Tibial nerve (tissue), 4 donors: ENCODE measurements at regions not wholly inside any gene's neighbourhood (a gene's known extent, or its start where the extent isn't known, plus 50 kb on each side); places are given as distances from the start of the nearest gene placed in this dataset.

ENCODE experiments used
- DNase-seq, 2 donors: peaks; one replicate each; pipeline ENCODE4 v3.0.0-alpha.2; 2019; ENCODE audit warnings: low spot score in 2 of 2
- H3K27ac ChIP-seq, 4 donors: fragments of 200-600 bp; sonication (generic) in 3 of 4; one replicate each; pipeline ENCODE4 v1.5.1; 2017 to 2019; ENCODE audit warnings: mild to moderate bottlenecking in 1 of 4
- H3K27me3 ChIP-seq, 2 donors: fragments of 200-600 bp; sonication (generic) in 1 of 2; one replicate each; pipeline versions ENCODE4 v1.5.1 to v1.6.0; 2017 to 2019
- H3K36me3 ChIP-seq, 3 donors: fragments of 200-600 bp; sonication (generic); one replicate each; pipeline ENCODE4 v1.5.1; 2018 to 2019
- H3K4me1 ChIP-seq, 4 donors: fragments of 200-600 bp; sonication (generic) in 3 of 4; one replicate each; pipeline ENCODE4 v1.5.1; 2017 to 2019
- H3K4me3 ChIP-seq, 4 donors: fragments of 200-600 bp; sonication (generic) in 3 of 4; one replicate each; pipeline ENCODE4 v1.5.1; 2017 to 2019; ENCODE audit warnings: mild to moderate bottlenecking in 1 of 4, moderate library complexity in 1 of 4
- H3K9me3 ChIP-seq, 4 donors: fragments of 200-600 bp; sonication (generic) in 3 of 4; one replicate each; pipeline ENCODE4 v1.5.1; 2017 to 2019
- EP300 ChIP-seq, 2 donors: sonication (generic); formaldehyde crosslinking; IDR thresholded peaks; one replicate each; pipeline ENCODE4 v1.6.1; 2017; ENCODE audit warnings: antibody characterized with exemption in 2 of 2, mild to moderate bottlenecking in 1 of 2
- POLR2A ChIP-seq, 2 donors: fragments of 450-650 bp; IDR thresholded peaks; one replicate each; pipeline ENCODE4 v1.6.1; 2017; ENCODE audit warnings: antibody characterized with exemption in 2 of 2, mild to moderate bottlenecking in 2 of 2, moderate library complexity in 2 of 2
- WGBS, 2 donors: methylation state at CpG; one replicate each; pipeline ENCODE4 v1.1.5; 2018; 5-methylcytosine and 5-hydroxymethylcytosine counted together
- TF ChIP-seq, protein P1 (sequence below), 5 experiments: fragments of 200-600 bp in 3 of 5; fragments of 450-650 bp in 2 of 5; sonication (generic) in 3 of 5; IDR thresholded peaks; one replicate each; pipeline ENCODE4 v1.5.1; 2016 to 2019; ENCODE audit warnings: antibody characterized with exemption in 5 of 5, mild to moderate bottlenecking in 3 of 5, moderate library complexity in 2 of 5

DNA sequence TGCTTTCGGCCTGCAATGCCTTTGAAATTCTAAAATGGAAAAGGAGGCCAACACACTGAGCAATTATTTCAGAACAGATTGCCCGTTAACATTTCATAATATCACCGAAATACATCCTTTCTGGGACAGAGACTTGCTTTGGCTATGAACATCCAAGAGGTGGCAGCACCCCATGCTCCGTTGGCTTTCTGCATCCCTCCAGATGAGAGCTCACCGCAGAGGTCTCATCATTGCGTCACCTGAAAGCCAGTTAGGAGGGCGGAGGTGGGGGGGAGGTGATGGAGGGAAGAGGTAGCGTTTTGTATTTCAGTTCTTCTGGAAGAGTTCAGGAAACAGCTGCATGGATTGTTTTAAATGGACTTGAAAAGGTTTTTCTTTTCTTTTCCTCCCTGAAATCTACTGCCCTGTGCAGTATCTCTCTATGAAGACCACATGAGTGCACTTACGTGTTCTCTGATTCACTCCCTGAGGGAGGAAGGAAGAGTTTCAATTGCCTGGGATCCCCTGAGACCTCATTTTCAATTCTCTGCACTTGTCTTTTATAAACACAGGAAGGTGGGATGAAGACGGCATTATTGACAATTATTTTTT, 166.8 kb upstream of the PGRMC2 start:
- 8 to 10% methylated on average over 10 of the region's 10 CpGs for WGBS, 2 donors
- TF ChIP-seq POLR2A (IDR thresholded peaks at IDR 0.05) (no peak), EP300 (IDR thresholded peaks at IDR 0.05) (peak; percentile 28 to 81)
- TF ChIP-seq, protein P1, sequence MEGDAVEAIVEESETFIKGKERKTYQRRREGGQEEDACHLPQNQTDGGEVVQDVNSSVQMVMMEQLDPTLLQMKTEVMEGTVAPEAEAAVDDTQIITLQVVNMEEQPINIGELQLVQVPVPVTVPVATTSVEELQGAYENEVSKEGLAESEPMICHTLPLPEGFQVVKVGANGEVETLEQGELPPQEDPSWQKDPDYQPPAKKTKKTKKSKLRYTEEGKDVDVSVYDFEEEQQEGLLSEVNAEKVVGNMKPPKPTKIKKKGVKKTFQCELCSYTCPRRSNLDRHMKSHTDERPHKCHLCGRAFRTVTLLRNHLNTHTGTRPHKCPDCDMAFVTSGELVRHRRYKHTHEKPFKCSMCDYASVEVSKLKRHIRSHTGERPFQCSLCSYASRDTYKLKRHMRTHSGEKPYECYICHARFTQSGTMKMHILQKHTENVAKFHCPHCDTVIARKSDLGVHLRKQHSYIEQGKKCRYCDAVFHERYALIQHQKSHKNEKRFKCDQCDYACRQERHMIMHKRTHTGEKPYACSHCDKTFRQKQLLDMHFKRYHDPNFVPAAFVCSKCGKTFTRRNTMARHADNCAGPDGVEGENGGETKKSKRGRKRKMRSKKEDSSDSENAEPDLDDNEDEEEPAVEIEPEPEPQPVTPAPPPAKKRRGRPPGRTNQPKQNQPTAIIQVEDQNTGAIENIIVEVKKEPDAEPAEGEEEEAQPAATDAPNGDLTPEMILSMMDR (IDR thresholded peaks at IDR 0.05), result peak; percentile 68 to 85 (median 80)
- Histone ChIP-seq H3K4me3 (no peak overlapping the region), H3K27me3 (no peaks in the 10 kb centered on the region), H3K27ac (peak overlapping the region in 1 of 4 donors; percentile 46), H3K4me1 (peaks cover 0 to 20% (median 0%) of the 10 kb centered on the region in 4 donors), H3K9me3 (no peaks in the 10 kb centered on the region), H3K36me3 (no peaks in the 10 kb centered on the region)
- DNase-seq, result peak; percentile 75 to 80

DNA sequence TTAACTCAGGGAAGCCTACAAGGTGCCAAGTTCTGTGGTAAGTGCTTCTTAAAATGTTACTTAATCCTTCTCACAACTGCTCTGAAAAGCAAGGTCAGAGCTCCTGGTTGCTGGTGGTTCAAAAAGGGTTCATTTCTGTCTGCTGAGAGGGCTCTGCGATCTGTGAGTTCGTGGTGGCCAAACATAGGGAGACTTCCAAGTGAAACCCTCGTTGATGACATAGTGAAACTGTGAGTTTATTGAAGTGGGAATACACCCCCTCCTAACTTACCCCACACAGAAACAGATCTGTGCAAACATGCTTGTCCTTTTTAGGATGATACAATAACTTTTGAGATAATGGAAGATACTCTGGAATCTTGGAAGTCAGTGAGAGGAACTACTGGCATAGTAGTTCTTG, 164.8 kb upstream of the PGRMC2 start:
- H3K27ac ChIP-seq, result peak overlapping the region in 1 of 4 donors; percentile 64
- TF ChIP-seq, protein P1 (IDR thresholded peaks at IDR 0.05), result no peak

DNA sequence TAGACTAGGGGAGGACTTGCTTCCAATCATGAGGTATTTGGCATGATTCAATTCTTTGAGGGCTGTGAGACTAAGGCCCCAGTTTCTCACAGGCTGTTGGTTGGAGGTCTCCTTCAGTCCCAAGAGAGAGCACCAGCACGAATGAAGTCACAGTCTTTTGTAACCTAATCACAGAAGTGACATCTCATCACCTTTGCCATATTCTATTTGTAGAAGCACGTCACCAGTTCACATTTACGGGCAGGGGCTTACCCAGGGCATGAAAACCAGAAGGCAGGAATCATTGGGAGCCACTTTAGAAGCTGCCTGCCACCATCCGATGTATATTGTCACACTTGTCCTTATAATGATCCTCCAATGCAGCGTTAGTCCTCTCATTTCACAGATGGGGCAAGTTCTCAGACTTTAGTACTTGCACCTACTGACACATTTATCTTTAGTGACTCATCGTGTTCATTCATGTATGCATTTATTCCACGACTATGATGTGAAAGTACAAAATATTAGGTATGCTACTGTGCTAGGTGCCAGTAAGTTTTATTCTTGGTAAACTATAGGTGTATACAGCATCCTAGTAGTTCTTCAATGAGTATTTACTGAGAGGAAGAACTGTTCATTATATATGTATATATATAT, 163.8 kb upstream of the PGRMC2 start:
- Histone ChIP-seq H3K36me3 (no peaks in the 10 kb centered on the region), H3K4me1 (peaks cover 0 to 20% (median 0%) of the 10 kb centered on the region in 4 donors), H3K9me3 (no peaks in the 10 kb centered on the region), H3K4me3 (no peak overlapping the region), H3K27me3 (no peaks in the 10 kb centered on the region), H3K27ac (no peak overlapping the region)
- no peak for DNase-seq
- 92 to 97% methylated on average over 7 of the region's 7 CpGs for WGBS, 2 donors
- TF ChIP-seq, protein P1 (IDR thresholded peaks at IDR 0.05), result no peak
- TF ChIP-seq POLR2A (IDR thresholded peaks at IDR 0.05) (no peak), EP300 (IDR thresholded peaks at IDR 0.05) (no peak)

More for the DNA sequence above, 164.8 kb upstream of the PGRMC2 start:
- H3K9me3 ChIP-seq, result no peaks in the 10 kb centered on the region
- no peak for DNase-seq
- H3K4me3 ChIP-seq, result no peak overlapping the region
- peaks cover 0 to 20% (median 0%) of the 10 kb centered on the region in 4 donors for H3K4me1 ChIP-seq
- no peaks in the 10 kb centered on the region for H3K27me3 ChIP-seq
- 48 to 66% methylated on average over 3 of the region's 3 CpGs for WGBS, 2 donors
- no peaks in the 10 kb centered on the region for H3K36me3 ChIP-seq

DNA sequence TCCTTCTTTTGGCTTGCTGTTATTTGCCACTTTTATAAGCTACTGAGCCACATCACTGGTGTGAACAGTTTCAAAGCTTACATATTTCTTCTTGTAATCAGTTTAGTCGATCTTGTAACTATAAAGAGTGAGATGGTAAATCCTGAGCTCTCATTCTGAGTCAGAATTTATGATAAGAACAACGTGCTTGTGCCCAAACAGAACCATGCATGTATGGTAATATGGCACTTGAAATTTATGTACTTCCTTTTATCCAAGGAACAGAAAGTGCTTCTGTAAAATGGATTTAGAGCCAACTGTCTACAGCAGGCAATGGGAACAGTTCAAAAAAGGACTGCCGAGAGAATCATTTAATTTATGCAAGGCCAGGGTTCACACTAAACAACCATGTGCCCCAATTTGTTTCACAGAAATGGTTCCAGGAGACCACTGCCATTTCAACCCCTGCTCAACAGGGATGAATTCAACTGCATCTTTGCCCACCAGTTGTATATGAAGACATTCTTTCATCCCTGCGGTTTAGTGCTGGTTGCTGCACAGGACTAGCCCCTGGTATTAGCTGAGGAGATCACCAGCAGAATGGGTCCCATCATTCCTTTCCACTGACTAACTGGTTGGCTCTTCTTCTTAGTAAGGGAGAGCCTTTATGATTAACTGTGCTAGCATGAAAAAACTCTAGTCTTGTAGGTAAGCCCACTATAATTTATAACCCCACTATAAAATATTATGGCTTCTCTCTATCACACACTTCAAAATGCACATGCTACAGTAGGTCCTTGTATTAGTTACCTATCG, 162.9 kb upstream of the PGRMC2 start:
- TF ChIP-seq, protein P1 (IDR thresholded peaks at IDR 0.05), result no peak
- TF ChIP-seq POLR2A (IDR thresholded peaks at IDR 0.05) (no peak), EP300 (IDR thresholded peaks at IDR 0.05) (no peak)
- Histone ChIP-seq H3K4me3 (no peak overlapping the region), H3K27me3 (no peaks in the 10 kb centered on the region), H3K27ac (no peak overlapping the region), H3K36me3 (peaks cover 0 to 1% (median 0%) of the 10 kb centered on the region in 3 donors), H3K4me1 (peaks cover 0 to 20% (median 0%) of the 10 kb centered on the region in 4 donors), H3K9me3 (peaks cover 0 to 2% (median 0%) of the 10 kb centered on the region in 4 donors)
- 70 to 75% methylated on average over 5 of the region's 5 CpGs for WGBS, 2 donors
- DNase-seq, result no peak

DNA sequence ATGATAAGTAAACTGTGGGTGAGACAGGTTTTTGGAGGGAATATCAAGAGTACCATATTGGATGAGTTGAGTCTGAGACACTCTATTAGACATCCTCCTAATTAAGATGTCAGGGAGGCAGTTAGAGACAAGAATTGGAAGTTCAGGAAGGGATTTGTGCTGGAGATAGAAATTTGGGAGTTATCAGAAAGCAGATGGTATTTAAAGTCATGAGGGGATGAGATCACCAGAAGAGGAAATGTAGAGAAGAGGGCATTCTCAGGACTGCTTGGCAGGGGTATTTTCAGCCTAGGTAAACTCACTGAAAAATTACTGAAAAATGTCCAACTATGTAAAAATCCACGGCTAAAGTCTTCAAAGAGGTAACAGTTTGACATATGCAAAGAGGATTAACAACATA, 161.6 kb upstream of the PGRMC2 start:
- H3K4me3 ChIP-seq, result no peak overlapping the region
- peaks cover 0 to 14% (median 0%) of the 10 kb centered on the region in 4 donors for H3K4me1 ChIP-seq
- DNase-seq, result no peak
- no peak for TF ChIP-seq POLR2A (IDR thresholded peaks at IDR 0.05)
- TF ChIP-seq, protein P1 (IDR thresholded peaks at IDR 0.05), result no peak
- TF ChIP-seq EP300 (IDR thresholded peaks at IDR 0.05), result no peak
- H3K9me3 ChIP-seq, result peaks cover 0 to 14% (median 0%) of the 10 kb centered on the region in 4 donors
- peaks cover 0 to 4% (median 0%) of the 10 kb centered on the region in 3 donors for H3K36me3 ChIP-seq
- 75 to 85% methylated on average over 1 of the region's 1 CpG for WGBS, 2 donors
- no peaks in the 10 kb centered on the region for H3K27me3 ChIP-seq
- no peak overlapping the region for H3K27ac ChIP-seq
